Progenitor cell of endocrine pancreas (in vitro differentiated cells): ENCODE measurements at regions not wholly inside any gene's neighbourhood (a gene's known extent, or its start where the extent isn't known, plus 50 kb on each side); places are given as distances from the start of the nearest gene placed in this dataset.

Experiments used
- DNase-seq: peaks from one replicate; pipeline ENCODE4 v3.0.0; 2021; ENCODE audit warnings: low spot score; ENCODE audit not compliant: unreplicated experiment
- H3K27ac Mint-ChIP-seq: 2 replicates; pipeline ENCODE4 v1.8.0; 2021; ENCODE audit warnings: mild to moderate bottlenecking, moderate library complexity, mixed read lengths
- H3K27me3 Mint-ChIP-seq: 2 replicates; pipeline ENCODE4 v1.8.0; 2021; ENCODE audit warnings: mixed read lengths
- H3K36me3 Mint-ChIP-seq: 2 replicates; pipeline ENCODE4 v1.8.0; 2022; ENCODE audit warnings: mixed read lengths; ENCODE audit not compliant: insufficient read depth
- H3K4me1 Mint-ChIP-seq: 2 replicates; pipeline ENCODE4 v1.8.0; 2021; ENCODE audit warnings: low read depth, mixed read lengths
- H3K4me3 Mint-ChIP-seq: 2 replicates; pipeline ENCODE4 v1.8.0; 2021; ENCODE audit warnings: low read depth, mild to moderate bottlenecking, moderate library complexity, mixed read lengths
- H3K9me3 Mint-ChIP-seq: 2 replicates; pipeline ENCODE4 v1.8.0; 2021; ENCODE audit warnings: low read depth, mixed read lengths
- CTCF ChIP-seq: fragments of 200-600 bp; sonication (generic); IDR thresholded peaks from one replicate; pipeline ENCODE4 v1.5.0; 2021; ENCODE audit warnings: antibody characterized with exemption, mild to moderate bottlenecking; ENCODE audit not compliant: unreplicated experiment

DNA sequence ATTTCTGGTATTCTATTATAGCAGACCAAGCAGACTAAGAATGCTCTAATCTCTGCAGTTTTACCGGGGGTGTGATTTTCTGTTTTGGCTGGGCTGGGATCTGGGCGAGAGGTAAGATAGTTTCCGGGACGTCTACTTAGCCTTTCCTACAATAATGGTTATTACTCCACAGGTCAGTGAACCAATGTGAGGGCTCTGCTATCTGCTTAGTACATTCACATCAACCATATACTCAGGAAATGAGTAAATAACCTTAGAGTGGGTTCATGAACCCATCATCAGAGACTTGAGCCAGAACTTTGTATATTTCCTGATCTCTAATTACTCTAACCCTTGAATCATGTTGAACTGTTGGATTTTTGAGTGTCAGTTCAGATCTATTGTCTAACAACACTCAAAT, 90.1 kb upstream of the NOL4 start:
- Mint-ChIP-seq H3K9me3 (no peaks in the 10 kb centered on the region), H3K4me3 (no peak overlapping the region), H3K36me3 (no peaks in the 10 kb centered on the region), H3K27me3 (no peaks in the 10 kb centered on the region), H3K27ac (no peak overlapping the region), H3K4me1 (peaks cover 2% of the 10 kb centered on the region)
- no peak for DNase-seq
- TF ChIP-seq CTCF: no peak

DNA sequence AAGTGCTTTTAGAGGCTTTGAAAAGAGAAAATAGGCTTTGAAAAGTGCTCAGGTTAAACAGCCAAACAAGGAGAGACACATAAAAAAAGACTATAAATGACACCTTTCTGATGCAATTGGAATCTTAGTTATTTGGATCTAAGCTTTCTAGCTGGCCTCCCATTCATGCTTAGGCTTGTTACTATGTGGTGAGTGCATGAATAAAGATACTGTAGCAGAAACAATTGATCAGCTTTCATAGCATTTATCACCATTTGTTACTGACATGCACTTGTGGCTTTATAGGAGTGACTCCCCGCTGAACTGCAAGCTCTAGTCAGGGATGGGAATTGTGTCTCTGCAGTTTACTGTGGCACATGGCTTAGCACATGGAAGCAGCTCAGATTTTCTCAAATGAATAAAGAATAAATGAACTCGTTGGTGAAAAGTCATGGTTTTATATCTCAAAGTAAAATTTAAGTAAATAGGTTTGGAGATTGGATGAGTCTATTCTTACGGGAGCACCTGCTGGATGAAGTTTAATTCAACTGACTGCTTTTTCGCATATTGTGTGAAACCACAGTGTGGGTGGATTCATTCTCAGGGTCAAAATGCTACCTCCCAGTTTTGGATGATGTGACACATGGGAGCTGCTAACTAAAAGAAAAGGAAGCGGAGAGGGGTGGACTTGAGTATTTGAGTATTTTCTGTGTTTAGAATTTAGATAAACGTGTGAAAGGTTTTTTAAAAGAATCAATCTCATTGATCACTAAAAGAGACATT, 91.1 kb upstream of the NOL4 start:
- Mint-ChIP-seq H3K4me1 (peaks cover 2% of the 10 kb centered on the region), H3K36me3 (no peaks in the 10 kb centered on the region), H3K4me3 (no peak overlapping the region), H3K9me3 (no peaks in the 10 kb centered on the region), H3K27me3 (no peaks in the 10 kb centered on the region), H3K27ac (no peak overlapping the region)
- TF ChIP-seq CTCF: no peak
- no peak for DNase-seq

GRCh38 chr18:34320267-34320666, 95.6 kb upstream of the NOL4 start:
- Mint-ChIP-seq H3K27ac (no peak overlapping the region), H3K36me3 (no peaks in the 10 kb centered on the region), H3K9me3 (no peaks in the 10 kb centered on the region), H3K4me3 (no peak overlapping the region), H3K27me3 (no peaks in the 10 kb centered on the region), H3K4me1 (peaks cover 3% of the 10 kb centered on the region)
- no peak for DNase-seq
- TF ChIP-seq CTCF: no peak

DNA sequence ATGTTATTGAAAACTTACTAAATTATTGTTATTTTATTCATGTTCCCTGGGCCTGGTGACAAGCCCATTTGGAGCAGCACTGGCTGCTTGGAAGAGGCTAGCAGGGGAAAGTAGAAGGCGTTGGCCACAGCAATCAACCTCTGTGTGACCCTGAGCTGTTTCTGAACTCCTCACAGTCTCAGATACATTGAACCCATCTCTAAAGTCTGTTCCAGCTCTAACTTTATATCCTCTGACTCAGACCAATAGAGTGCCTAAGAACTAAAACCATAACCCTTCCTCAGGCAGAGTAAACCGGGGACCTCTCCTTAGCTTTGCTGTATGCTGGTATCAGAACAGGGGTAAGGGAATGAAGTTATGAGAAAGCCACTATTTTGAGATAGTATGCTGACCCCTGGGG, 96.4 kb upstream of the NOL4 start:
- no peak overlapping the region for H3K27ac Mint-ChIP-seq
- no peak overlapping the region for H3K4me3 Mint-ChIP-seq
- no peaks in the 10 kb centered on the region for H3K9me3 Mint-ChIP-seq
- no peaks in the 10 kb centered on the region for H3K27me3 Mint-ChIP-seq
- H3K36me3 Mint-ChIP-seq: no peaks in the 10 kb centered on the region
- no peak for DNase-seq
- peaks cover 3% of the 10 kb centered on the region for H3K4me1 Mint-ChIP-seq
- no peak for TF ChIP-seq CTCF

DNA sequence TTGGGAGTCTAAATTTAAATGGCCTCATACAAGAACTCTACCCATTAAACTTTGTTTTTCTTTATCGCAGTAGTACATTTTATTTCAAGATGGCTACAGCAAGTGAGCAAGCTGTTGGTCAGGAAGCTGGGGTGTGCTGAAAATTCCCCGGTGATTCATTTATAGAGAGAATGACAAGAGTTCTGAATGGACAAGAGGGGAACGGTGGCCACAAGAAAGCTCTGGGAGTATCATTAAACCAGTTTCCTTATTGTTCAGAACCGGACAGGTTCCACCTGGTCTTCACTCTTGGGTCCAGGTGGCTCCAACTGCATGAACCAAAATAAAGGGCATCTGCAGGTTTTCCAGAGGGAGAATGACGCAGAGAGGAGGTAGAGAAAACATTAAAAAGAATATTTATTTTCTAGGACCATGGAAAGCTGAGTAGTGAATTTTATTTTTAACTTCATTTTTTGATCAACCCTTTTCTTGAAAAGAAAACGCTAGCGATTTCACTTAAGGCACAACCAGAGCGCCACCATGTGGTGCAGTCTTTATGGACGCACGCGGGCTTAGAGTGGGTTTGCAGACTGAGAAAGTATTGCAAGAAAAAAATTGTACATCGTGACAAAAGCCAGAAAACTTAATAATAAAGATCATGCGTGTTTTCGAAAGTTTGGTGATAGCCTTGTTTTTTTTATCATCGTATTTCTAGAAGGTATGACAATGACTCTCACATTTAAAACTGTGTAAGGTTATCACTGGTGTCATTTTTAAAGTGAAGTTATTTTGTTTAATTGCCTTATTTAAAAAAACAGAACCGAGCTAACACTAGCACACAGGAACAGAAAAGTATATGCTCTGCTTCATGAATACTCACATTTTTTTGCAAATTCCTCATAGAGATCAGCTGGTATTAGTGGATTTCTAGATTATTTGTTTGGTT, 97.9 kb upstream of the NOL4 start:
- Mint-ChIP-seq H3K4me3 (no peak overlapping the region), H3K36me3 (no peaks in the 10 kb centered on the region), H3K9me3 (peaks cover 10% of the 10 kb centered on the region), H3K27me3 (no peaks in the 10 kb centered on the region), H3K27ac (no peak overlapping the region), H3K4me1 (peaks cover 3% of the 10 kb centered on the region)
- TF ChIP-seq CTCF: peak; percentile 92
- DNase-seq: peak; percentile 46
